Frontal cortex (tissue), 4 donors: ENCODE measurements at regions not wholly inside any gene's neighbourhood (a gene's known extent, or its start where the extent isn't known, plus 50 kb on each side); places are given as distances from the start of the nearest gene placed in this dataset. TPM values are rescaled to one million over a fixed set of nuclear protein-coding genes. Genes with fewer than 3 reads are reported as not detected.

ENCODE experiments used
- DNase-seq, 2 donors: peaks; one replicate each; pipeline ENCODE4 v3.0.0; 2012; ENCODE audit warnings: low spot score in 2 of 2
- FAIRE-seq: peaks from 2 replicates; lab custom pipeline; 2012; peaks lifted over from hg19 to GRCh38; lab: Jason Lieb, UNC
- small RNA-seq: library from RNA; depleted of rRNA; stranded (forward); fragments of <200 nt; gene quantifications from one replicate; pipeline ENCODE3, GENCODE V24; 2014
- donor health status: control.
- donor health status: control.
- donor health status: control.

DNA sequence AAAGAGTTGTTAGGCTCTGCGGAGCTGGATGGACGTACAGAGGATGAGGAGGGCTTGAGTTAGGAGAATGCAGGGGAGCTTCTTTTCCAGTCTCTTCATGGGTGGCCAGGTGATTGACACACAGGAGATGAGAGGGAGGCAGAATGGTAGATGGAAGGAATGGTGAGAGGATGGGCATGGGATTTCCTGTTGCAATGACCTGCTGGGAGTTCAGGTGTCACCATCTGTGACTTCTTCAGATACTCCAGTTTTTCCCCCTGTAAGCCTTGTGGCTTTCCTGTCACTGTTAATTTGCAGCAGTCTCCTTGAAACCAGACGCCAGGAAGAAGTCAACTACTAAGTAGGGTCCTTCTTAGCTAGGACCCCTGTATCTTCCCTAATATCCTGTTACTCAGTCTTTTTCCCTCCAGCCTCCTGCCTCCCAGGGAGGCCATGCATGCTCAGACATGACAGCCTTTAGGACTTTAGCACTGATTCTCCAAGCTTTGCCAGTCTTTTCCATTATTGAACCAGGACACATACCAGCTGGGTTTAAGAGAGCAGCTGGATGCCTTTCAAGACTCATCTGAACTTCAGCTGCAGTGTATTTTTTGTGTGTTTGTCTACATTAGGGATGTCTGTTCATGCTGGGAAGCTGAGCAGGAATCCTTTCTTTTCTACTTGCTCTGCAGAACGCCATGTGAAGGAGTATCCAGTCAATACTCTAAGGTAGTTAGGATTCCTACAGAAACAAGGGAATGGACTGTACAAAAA lies 67.2 kb upstream of the CD180 start:
- FAIRE-seq (no peak), DNase-seq (no peak)

DNA sequence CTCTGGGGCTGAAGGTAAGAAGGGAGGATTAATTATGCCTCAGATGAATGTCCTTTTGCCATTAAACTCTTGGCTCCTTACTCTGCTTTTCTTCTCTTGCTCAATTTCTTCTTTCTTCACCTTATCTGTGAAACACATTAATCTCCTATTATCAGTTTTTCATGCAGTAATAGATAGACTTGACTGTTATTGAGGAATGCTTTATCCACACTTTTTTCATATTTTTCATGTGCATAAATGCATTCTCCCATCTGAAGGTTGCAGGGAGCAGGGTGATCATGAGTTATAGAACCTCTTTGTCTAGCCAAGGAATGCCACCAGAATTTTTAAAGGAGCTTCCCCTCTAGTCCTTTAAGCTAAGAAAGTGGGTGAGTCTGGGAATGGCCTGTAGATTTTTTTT lies 66.4 kb upstream of the CD180 start:
- no peak for DNase-seq
- no peak for FAIRE-seq

DNA sequence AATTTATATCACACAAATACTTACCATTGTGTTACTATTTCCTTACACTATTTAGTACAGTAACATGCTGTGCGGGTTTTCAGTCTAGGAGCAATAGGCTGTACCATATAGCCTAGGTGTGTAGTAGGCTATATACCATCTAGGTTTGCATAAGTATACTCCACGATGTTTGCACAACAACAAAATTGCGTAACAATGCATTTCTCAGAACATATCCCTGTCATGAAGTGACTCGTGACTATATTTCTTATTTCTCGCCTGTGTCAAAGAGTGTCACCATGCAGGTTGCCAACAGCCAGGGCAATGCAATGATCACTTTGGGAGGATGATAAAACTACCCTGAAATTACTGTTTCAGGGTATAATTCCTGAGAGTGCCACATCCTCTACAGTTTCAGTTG lies 65.6 kb upstream of the CD180 start:
- no peak for FAIRE-seq
- no peak for DNase-seq

- FAIRE-seq, result no peak
- no peak for DNase-seq
Observed at GRCh38 chr5:67259548-67260215, 63.1 kb upstream of the CD180 start.

GRCh38 chr5:67257500-67257899 lies 60.9 kb upstream of the CD180 start:
- FAIRE-seq (no peak), DNase-seq (no peak)

- no peak for DNase-seq
- no peak for FAIRE-seq
Observed at GRCh38 chr5:67257077-67257476, 60.5 kb upstream of the CD180 start.

GRCh38 chr5:67255881-67256280 lies 59.3 kb upstream of the CD180 start:
- FAIRE-seq (no peak), DNase-seq (no peak)

- FAIRE-seq (no peak), DNase-seq (no peak)
Observed at GRCh38 chr5:67253911-67254310, 57.3 kb upstream of the CD180 start.

DNA sequence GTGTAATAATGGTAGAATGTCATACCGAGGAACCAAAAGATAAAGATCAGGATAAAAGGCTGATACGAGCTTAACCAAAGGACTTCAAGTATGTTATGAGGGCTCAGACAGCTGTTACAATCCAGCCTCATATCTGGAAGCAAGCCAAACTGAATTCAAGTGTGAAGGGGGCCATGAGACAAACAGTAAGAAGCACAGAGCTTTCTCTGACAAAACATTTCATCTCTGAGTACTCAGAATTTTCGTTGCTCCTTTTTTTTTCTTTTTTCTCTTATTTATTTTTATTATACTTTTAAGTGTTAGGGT lies 52.9 kb upstream of the CD180 start:
- FAIRE-seq (no peak), DNase-seq (no peak)

DNA sequence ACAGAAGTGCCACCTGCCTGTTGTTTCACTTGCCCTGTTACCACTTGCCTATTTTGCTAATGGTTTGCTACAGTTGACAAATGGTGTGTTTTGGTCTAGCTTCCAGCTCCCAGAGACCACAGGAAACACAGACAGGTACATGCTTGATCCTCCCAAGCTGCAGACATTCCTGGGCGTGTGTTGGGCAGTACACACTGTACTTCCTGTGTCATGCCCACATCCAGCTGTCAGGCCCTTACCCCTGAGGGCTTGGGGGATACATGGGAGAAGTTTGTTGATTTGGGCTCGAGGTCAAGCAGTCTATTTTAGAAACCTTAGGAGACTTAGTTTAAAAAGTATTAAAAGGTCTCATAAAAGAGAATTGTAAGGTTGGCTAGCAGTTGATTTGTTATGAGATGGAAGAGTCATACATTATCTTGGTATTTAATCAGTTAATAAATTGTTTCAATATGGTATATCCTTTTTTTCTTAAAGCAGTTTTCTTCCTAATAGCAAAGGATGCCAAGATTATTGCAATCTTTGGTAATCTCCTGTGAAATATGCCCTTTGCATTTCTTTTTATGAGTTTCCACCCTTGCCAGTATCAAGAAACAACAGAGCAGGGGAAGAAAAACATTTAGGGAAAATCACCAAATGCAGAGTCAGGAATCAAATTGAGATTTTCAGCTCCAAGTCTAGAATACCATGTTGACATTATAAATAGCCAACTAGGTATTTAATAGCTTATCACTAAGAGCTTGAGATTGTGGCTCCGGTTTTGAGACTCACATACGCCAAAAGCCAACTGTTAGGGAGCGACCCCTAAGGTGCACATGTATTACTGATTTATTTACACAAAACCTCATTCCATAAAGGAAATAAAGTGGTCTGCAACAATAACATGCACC lies 52.3 kb upstream of the CD180 start:
- FAIRE-seq, result no peak

GRCh38 chr5:67246546-67247268 lies 50.1 kb upstream of the CD180 start:
- FAIRE-seq, result no peak
- no peak for DNase-seq

More for the DNA sequence above, 52.3 kb upstream of the CD180 start:
- DNase-seq, result no peak

Small RNA genes in the stretch of these regions (small RNA-seq; reads per million reads assigned to genes)
- gene AC024581.2, result not detected
- gene RNU6-1232P, result not detected
